Small intestine (tissue), 7 donors: ENCODE measurements at regions not wholly inside any gene's neighbourhood (a gene's known extent, or its start where the extent isn't known, plus 50 kb on each side); places are given as distances from the start of the nearest gene placed in this dataset.
A peak's percentile ranks its signal among the peaks of the same experiment; 100 is the strongest.

Experiments
- DNase-seq, 2 donors: peaks; one replicate each; pipeline versions ENCODE4 v3.0.0 to v3.0.0-alpha.2; 2013
- FAIRE-seq: peaks from 2 replicates; lab custom pipeline; 2012; peaks lifted over from hg19 to GRCh38; lab: Jason Lieb, UNC
- H3K27ac ChIP-seq, 3 donors: one replicate each; pipeline ENCODE4 v1.5.1; 2013; ENCODE audit warnings: low read length in 2 of 3, mild to moderate bottlenecking in 2 of 3, control low read depth in 1 of 3, inconsistent platforms in 1 of 3, low read depth in 1 of 3, moderate library complexity in 1 of 3
- H3K27me3 ChIP-seq, 3 donors: one replicate each; pipeline ENCODE4 v1.6.1; 2013; ENCODE audit warnings: low read length in 3 of 3, inconsistent platforms in 1 of 3; ENCODE audit not compliant: control insufficient read depth in 3 of 3, insufficient read depth in 3 of 3
- H3K36me3 ChIP-seq, 3 donors: one replicate each; pipeline ENCODE4 v1.6.1; 2013; ENCODE audit warnings: low read length in 3 of 3, inconsistent platforms in 1 of 3, low read depth in 1 of 3, mild to moderate bottlenecking in 1 of 3, moderate library complexity in 1 of 3; ENCODE audit not compliant: control insufficient read depth in 3 of 3, insufficient read depth in 2 of 3
- H3K4me1 ChIP-seq, 3 donors: one replicate each; pipeline ENCODE4 v1.6.1; 2013; ENCODE audit warnings: low read length in 2 of 3, inconsistent platforms in 1 of 3, low read depth in 1 of 3, mild to moderate bottlenecking in 1 of 3, moderate library complexity in 1 of 3; ENCODE audit not compliant: control insufficient read depth in 3 of 3, insufficient read depth in 2 of 3
- H3K4me3 ChIP-seq, 3 donors: one replicate each; pipeline ENCODE4 v1.5.1; 2013; ENCODE audit warnings: low read length in 3 of 3, control low read depth in 1 of 3, inconsistent platforms in 1 of 3, low read depth in 1 of 3, mild to moderate bottlenecking in 1 of 3, moderate library complexity in 1 of 3
- H3K9me3 ChIP-seq, 2 donors: one replicate each; pipeline ENCODE4 v1.6.1; 2013; ENCODE audit warnings: low read depth in 1 of 2, low read length in 1 of 2; ENCODE audit not compliant: control insufficient read depth in 2 of 2, insufficient read depth in 1 of 2
- WGBS, 3 donors: extraction: QIAGEN DNeasy Blood & Tissue Kit; methylation state at CpG; one replicate each; pipeline ENCODE4 v1.1.7; 2013; 5-methylcytosine and 5-hydroxymethylcytosine counted together
- donor health status: healthy with polysubstance abuse.
- donor health status: control.
- donor health status: control.
- donor health status: Bipolar disorder and iron deficiency.
- donor health status: healthy.

DNA sequence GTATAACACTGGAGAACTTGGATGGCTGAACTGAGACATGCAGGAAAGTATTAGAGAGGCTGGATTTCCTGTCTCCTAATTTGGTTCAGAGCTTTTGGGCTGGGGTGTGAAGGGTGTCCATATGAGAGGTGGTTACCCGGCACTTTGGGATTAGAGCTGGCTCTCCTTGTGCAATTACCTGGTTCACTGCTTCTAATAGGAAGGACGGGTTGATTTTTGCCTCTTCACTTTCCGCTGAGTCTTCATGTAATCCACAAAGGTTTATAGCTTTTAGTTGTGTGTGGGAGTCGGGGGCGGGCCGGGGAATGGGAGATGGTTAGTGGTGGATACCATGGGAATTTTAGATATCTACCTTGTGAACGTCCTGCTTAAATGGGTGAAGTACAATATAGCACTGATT lies 151.5 kb downstream of the BTBD3 start:
- Histone ChIP-seq H3K27ac (no peak overlapping the region), H3K27me3 (no peaks in the 10 kb centered on the region), H3K9me3 (peaks cover 0 to 17% of the 10 kb centered on the region in 2 donors), H3K4me3 (no peak overlapping the region), H3K36me3 (no peaks in the 10 kb centered on the region), H3K4me1 (no peaks in the 10 kb centered on the region)
- DNase-seq (no peak), FAIRE-seq (no peak)
- WGBS, 3 donors, result 90 to 92% (median 91%) methylated on average over 7 of the region's 7 CpGs

- Histone ChIP-seq H3K4me3 (no peak overlapping the region), H3K9me3 (no peaks in the 10 kb centered on the region), H3K27ac (no peak overlapping the region), H3K27me3 (no peaks in the 10 kb centered on the region), H3K36me3 (no peaks in the 10 kb centered on the region), H3K4me1 (no peaks in the 10 kb centered on the region)
- DNase-seq (no peak), FAIRE-seq (no peak)
- 61 to 78% (median 69%) methylated on average over 8 of the region's 8 CpGs for WGBS, 3 donors
Observed at GRCh38 chr20:12072221-12072953, 154.7 kb downstream of the BTBD3 start.

- Histone ChIP-seq H3K27ac (no peak overlapping the region), H3K4me3 (no peak overlapping the region), H3K27me3 (no peaks in the 10 kb centered on the region), H3K4me1 (no peaks in the 10 kb centered on the region), H3K36me3 (no peaks in the 10 kb centered on the region), H3K9me3 (no peaks in the 10 kb centered on the region)
- FAIRE-seq (no peak), DNase-seq (no peak)
- 83 to 91% (median 90%) methylated on average over 2 of the region's 2 CpGs for WGBS, 3 donors
Observed at GRCh38 chr20:12072954-12073264, 155.2 kb downstream of the BTBD3 start.

DNA sequence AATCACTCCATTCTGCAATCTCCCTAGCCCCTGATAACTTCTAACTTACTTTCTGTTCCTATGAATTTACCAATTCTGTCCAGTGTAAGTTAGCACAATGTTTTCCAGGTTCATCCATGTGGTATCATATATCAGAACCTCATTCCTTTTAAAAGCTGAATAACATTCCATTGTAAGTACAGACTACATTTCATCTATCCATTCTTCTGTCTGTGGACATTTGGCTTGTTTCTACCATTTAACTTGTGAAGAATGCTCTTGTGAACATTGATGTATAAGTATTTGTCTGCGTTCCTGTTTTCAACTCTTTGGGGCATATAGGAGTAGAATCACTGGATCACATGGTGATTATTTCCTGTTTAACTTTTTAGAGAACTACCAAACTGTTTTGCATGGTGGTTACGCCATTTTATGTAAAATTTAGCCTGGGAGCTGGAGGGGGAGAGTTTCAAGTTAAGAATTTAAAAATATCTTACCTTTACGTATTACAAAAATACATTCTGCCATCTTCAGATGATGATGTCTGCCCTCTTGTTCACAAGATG lies 156.5 kb downstream of the BTBD3 start:
- H3K9me3 ChIP-seq, result no peaks in the 10 kb centered on the region
- 84 to 91% (median 84%) methylated on average over 3 of the region's 3 CpGs for WGBS, 3 donors
- no peaks in the 10 kb centered on the region for H3K36me3 ChIP-seq
- DNase-seq, result no peak
- FAIRE-seq, result no peak
- no peaks in the 10 kb centered on the region for H3K4me1 ChIP-seq
- H3K27me3 ChIP-seq, result no peaks in the 10 kb centered on the region
- no peak overlapping the region for H3K27ac ChIP-seq
- H3K4me3 ChIP-seq, result no peak overlapping the region

- Histone ChIP-seq H3K9me3 (no peaks in the 10 kb centered on the region), H3K27ac (no peak overlapping the region), H3K4me3 (no peak overlapping the region), H3K27me3 (no peaks in the 10 kb centered on the region), H3K4me1 (no peaks in the 10 kb centered on the region), H3K36me3 (no peaks in the 10 kb centered on the region)
- DNase-seq (no peak), FAIRE-seq (no peak)
- WGBS, 3 donors, result 57 to 87% (median 84%) methylated on average over 3 of the region's 3 CpGs
Observed at GRCh38 chr20:12076200-12076599, 158.5 kb downstream of the BTBD3 start.

DNA sequence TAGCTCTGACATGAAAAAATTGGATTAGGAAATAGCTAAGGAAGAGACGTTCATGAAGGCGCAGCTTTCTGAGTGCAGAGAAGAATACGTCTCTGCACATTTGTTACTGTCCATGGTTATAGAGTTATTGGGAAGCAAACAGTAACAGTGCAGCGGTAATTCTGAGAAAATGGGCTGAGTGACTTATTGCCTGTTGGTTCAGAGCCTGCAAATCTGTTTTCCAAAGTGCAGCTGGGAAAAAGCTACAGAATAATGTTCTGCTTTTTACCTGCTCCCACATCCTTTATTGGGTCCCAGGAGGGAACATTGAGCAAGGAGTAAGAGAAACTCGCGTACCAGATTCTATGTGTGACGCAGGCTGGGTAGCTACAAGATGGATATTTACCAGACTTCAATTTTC lies 160.2 kb downstream of the BTBD3 start:
- H3K4me3 ChIP-seq, result no peak overlapping the region
- H3K36me3 ChIP-seq, result no peaks in the 10 kb centered on the region
- WGBS, 3 donors, result 76 to 96% (median 90%) methylated on average over 7 of the region's 7 CpGs
- no peak overlapping the region for H3K27ac ChIP-seq
- FAIRE-seq (no peak), DNase-seq (no peak)
- no peaks in the 10 kb centered on the region for H3K27me3 ChIP-seq
- no peaks in the 10 kb centered on the region for H3K9me3 ChIP-seq
- H3K4me1 ChIP-seq, result no peaks in the 10 kb centered on the region

DNA sequence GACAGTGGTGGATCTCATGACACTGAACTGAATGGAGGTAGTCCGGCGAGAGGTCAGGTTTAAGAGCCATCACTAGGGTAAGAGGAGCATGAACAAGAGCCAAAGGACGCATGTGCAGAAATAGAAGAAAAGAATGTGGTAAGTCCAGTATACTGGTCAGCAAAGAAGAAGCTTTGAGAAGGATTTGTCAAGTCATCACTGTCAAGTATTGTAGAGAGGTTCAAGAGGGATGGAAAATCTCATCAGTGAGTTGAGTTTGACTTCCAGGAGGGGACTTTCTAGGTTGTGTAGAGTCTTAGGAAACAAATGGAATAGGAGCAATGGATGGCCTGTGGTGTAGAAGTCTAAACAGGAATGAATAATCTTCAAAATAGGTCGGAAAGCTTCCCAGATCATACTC lies 161.8 kb downstream of the BTBD3 start:
- H3K36me3 ChIP-seq, result no peaks in the 10 kb centered on the region
- no peak overlapping the region for H3K27ac ChIP-seq
- FAIRE-seq (no peak), DNase-seq (no peak)
- H3K4me1 ChIP-seq, result peaks cover 0 to 2% (median 0%) of the 10 kb centered on the region in 3 donors
- WGBS, 3 donors, result 88 to 93% (median 89%) methylated on average over 4 of the region's 4 CpGs
- H3K4me3 ChIP-seq, result no peak overlapping the region
- H3K27me3 ChIP-seq, result no peaks in the 10 kb centered on the region
- no peaks in the 10 kb centered on the region for H3K9me3 ChIP-seq

- no peaks in the 10 kb centered on the region for H3K9me3 ChIP-seq
- DNase-seq (no peak), FAIRE-seq (no peak)
- WGBS, 3 donors, result 79 to 93% (median 92%) methylated on average over 2 of the region's 2 CpGs
- no peaks in the 10 kb centered on the region for H3K36me3 ChIP-seq
- H3K27ac ChIP-seq, result no peak overlapping the region
- no peak overlapping the region for H3K4me3 ChIP-seq
- no peaks in the 10 kb centered on the region for H3K27me3 ChIP-seq
- H3K4me1 ChIP-seq, result peaks cover 0 to 4% (median 0%) of the 10 kb centered on the region in 3 donors
Observed at GRCh38 chr20:12083269-12083668, 165.6 kb downstream of the BTBD3 start.

- no peaks in the 10 kb centered on the region for H3K27me3 ChIP-seq
- H3K4me1 ChIP-seq, result peaks cover 0 to 4% (median 0%) of the 10 kb centered on the region in 3 donors
- no peaks in the 10 kb centered on the region for H3K9me3 ChIP-seq
- no peak overlapping the region for H3K4me3 ChIP-seq
- 10 to 54% (median 37%) methylated on average over 2 of the region's 2 CpGs for WGBS, 3 donors
- no peak overlapping the region for H3K27ac ChIP-seq
- no peaks in the 10 kb centered on the region for H3K36me3 ChIP-seq
- DNase-seq (peak; percentile 14 to 58), FAIRE-seq (no peak)
Observed at GRCh38 chr20:12084482-12084881, 166.8 kb downstream of the BTBD3 start.
